ENCODE measurements at regions not wholly inside any gene's neighbourhood (a gene's known extent, or its start where the extent isn't known, plus 50 kb on each side); places are given as distances from the start of the nearest gene placed in this dataset.

- BruUV-seq (replicated peaks), result no TSS peak
- Histone ChIP-seq H3K9me1 (ENCODE audit: control insufficient read depth, insufficient read depth, low read length) (no peaks in the 10 kb centered on the region), H3K9me3 (replicated peaks; ENCODE audit: control insufficient read depth, insufficient read depth, low read depth, low read length) (no peaks in the 10 kb centered on the region; the same call in 1 of the 2 replicates), H3K4me2 (ENCODE audit: insufficient read depth, low read length) (peak overlapping the region; percentile 51; the same call in 1 of the 2 replicates), H3K4me1 (replicated peaks in 1 of 2; ENCODE audit: control insufficient read depth in 2 of 2, insufficient read depth in 2 of 2, low read length in 2 of 2) (no peaks in the 10 kb centered on the region; a peak in 1 of 5 replicates), H4K20me1 (replicated peaks; ENCODE audit: control insufficient read depth, insufficient read depth, low read length) (no peaks in the 10 kb centered on the region), H3K27me3 (ENCODE audit: control insufficient read depth in 2 of 2, insufficient read depth in 2 of 2, low read length in 2 of 2) (0 out of 5 replicates have a peak, but pooled peaks cover 0 to 2% of the 10 kb centered on the region in 2 experiments), H3K27ac (ENCODE audit: extremely low read depth, low read depth, low read length) (no peak overlapping the region), H3K4me3 (no peak overlapping the region), H3K36me3 (ENCODE audit: control insufficient read depth, insufficient read depth, low read length) (no peaks in the 10 kb centered on the region), H3K9ac (ENCODE audit: insufficient read depth in 1 of 2, low read depth in 2 of 2, low read length in 2 of 2) (no peak overlapping the region), H3K79me2 (ENCODE audit: control insufficient read depth, insufficient read depth, low read length) (no peaks in the 10 kb centered on the region), H2AFZ (ENCODE audit: low read depth, low read length) (peak overlapping the region; percentile 87)
- FAIRE-seq (no peak), ATAC-seq (peak; percentile 47), DNase-seq (ENCODE audit: extremely low read depth in 1 of 4, low spot score in 3 of 4) (no peak)
- in situ Hi-C loops (cut with MboI), result no loop called here
- no peak for TF ChIP-seq SIX5 (IDR thresholded peaks at IDR 0.05; ENCODE audit: borderline replicate concordance in 1 of 2, insufficient read depth in 1 of 2, low read depth in 1 of 2, low read length in 2 of 2)
- TF ChIP-seq CBX5 (IDR thresholded peaks at IDR 0.05; ENCODE audit: borderline replicate concordance, low read depth), result no peak
- no peak for TF ChIP-seq MNT (conservative IDR thresholded peaks at IDR 0.05)
- no peak for TF ChIP-seq KAT8 (IDR thresholded peaks at IDR 0.05; ENCODE audit: low read depth)
- no peak for TF ChIP-seq ZNF512 (tag; IDR thresholded peaks at IDR 0.05)
- no peak for TF ChIP-seq ZNF431 (CRISPR knock-in tag; IDR thresholded peaks at IDR 0.05)
- TF ChIP-seq ATF1 (CRISPR knock-in tag; IDR thresholded peaks at IDR 0.05), result no peak
- TF ChIP-seq ATF1 (tag; IDR thresholded peaks at IDR 0.05), result peak; percentile 36; the same call in 1 of the 2 replicates
- no peak for TF ChIP-seq RFX5 (IDR thresholded peaks at IDR 0.05; ENCODE audit: low read depth, low read length)
- ChIA-PET CTCF (ENCODE audit: low intra/inter-chr PET ratio) (no interaction called here), POLR2A (interaction anchor here (0.6 kb wide), 1 partner anchor 11 kb away, joined by 3 read pairs; no protein-coding TSS in a partner anchor)
- WGBS (ENCODE audit: insufficient coverage, low coverage, missing lambda C conversion rate), result 10% methylated on average over 5 of the region's 5 CpGs
- intact Hi-C loops (cut with micrococcal nuclease), result no loop called here
Measured at GRCh38 chr3:176920766-176921160, 276.5 kb downstream of the TBL1XR1 start.

All from K562 (cell line).